Liver (tissue), 8 donors: ENCODE measurements at regions not wholly inside any gene's neighbourhood (a gene's known extent, or its start where the extent isn't known, plus 50 kb on each side); places are given as distances from the start of the nearest gene placed in this dataset.

Source experiments
- DNase-seq: peaks from one replicate; pipeline ENCODE4 v3.0.0-alpha.2; 2017; ENCODE audit warnings: low spot score
- H3K27ac ChIP-seq, 2 donors: one replicate each; pipeline ENCODE4 v1.7.0; 2013; ENCODE audit warnings: inconsistent platforms in 2 of 2, low read length in 2 of 2, control low read depth in 1 of 2, low read depth in 1 of 2, mild to moderate bottlenecking in 1 of 2
- H3K27me3 ChIP-seq, 4 donors: one replicate each; pipeline versions ENCODE4 v1.6.1 to v1.7.0; 2013; ENCODE audit warnings: low read length in 3 of 4, inconsistent platforms in 1 of 4, mild to moderate bottlenecking in 1 of 4, moderate library complexity in 1 of 4; ENCODE audit not compliant: control insufficient read depth in 4 of 4, insufficient read depth in 4 of 4
- H3K36me3 ChIP-seq, 4 donors: one replicate each; pipeline versions ENCODE4 v1.6.1 to v1.7.0; 2013; ENCODE audit warnings: low read length in 3 of 4, mild to moderate bottlenecking in 3 of 4, low read depth in 1 of 4, moderate library complexity in 1 of 4; ENCODE audit not compliant: control insufficient read depth in 4 of 4, insufficient read depth in 3 of 4
- H3K4me1 ChIP-seq, 4 donors: one replicate each; pipeline versions ENCODE4 v1.6.1 to v1.7.0; 2013; ENCODE audit warnings: low read length in 3 of 4, mild to moderate bottlenecking in 3 of 4, moderate library complexity in 1 of 4; ENCODE audit not compliant: control insufficient read depth in 4 of 4, insufficient read depth in 4 of 4
- H3K4me3 ChIP-seq, 3 donors: one replicate each; pipeline versions ENCODE4 v1.6.1 to v1.7.0; 2013; ENCODE audit warnings: low read length in 3 of 3, control low read depth in 1 of 3, low read depth in 1 of 3, mild to moderate bottlenecking in 1 of 3
- H3K9ac ChIP-seq, 2 donors: one replicate each; pipeline ENCODE4 v1.7.0; 2013; ENCODE audit warnings: low read length in 2 of 2, mild to moderate bottlenecking in 2 of 2, moderate library complexity in 2 of 2, control low read depth in 1 of 2, low read depth in 1 of 2
- H3K9me3 ChIP-seq, 4 donors: one replicate each; pipeline versions ENCODE4 v1.6.1 to v1.7.0; 2013; ENCODE audit warnings: low read length in 3 of 4; ENCODE audit not compliant: control insufficient read depth in 4 of 4
- ATF3 ChIP-seq: IDR thresholded peaks from 2 replicates; pipeline ENCODE4 v1.6.1; 2016; ENCODE audit warnings: antibody characterized with exemption
- CTCF ChIP-seq: fragments of 150-350 bp; IDR thresholded peaks from 2 replicates; pipeline ENCODE4 v1.5.1; 2017; ENCODE audit warnings: improper control_type of control experiment, low read depth, low read length; ENCODE audit not compliant: missing input control
- EGR1 ChIP-seq, 2 donors: IDR thresholded peaks; 2 replicates each; pipeline ENCODE4 v1.6.1; 2016 to 2018; ENCODE audit warnings: antibody characterized with exemption in 2 of 2, low read depth in 2 of 2
- FOXA1 ChIP-seq: IDR thresholded peaks from 2 replicates; pipeline ENCODE4 v1.6.1; 2016; ENCODE audit warnings: antibody characterized with exemption
- FOXA2 ChIP-seq: IDR thresholded peaks from 2 replicates; pipeline ENCODE4 v1.6.1; 2016; ENCODE audit warnings: antibody characterized with exemption
- GABPA ChIP-seq, 2 donors: IDR thresholded peaks in 1 of 2; conservative IDR thresholded peaks in 1 of 2; 2 replicates each; pipeline ENCODE4 v1.6.1; 2016; ENCODE audit warnings: antibody characterized with exemption in 2 of 2, mild to moderate bottlenecking in 1 of 2, moderate library complexity in 1 of 2
- HNF4A ChIP-seq, 2 donors: conservative IDR thresholded peaks; 2 replicates each; pipeline ENCODE4 v1.6.1; 2016; ENCODE audit warnings: antibody characterized with exemption in 2 of 2, mild to moderate bottlenecking in 2 of 2
- HNF4G ChIP-seq: IDR thresholded peaks from 2 replicates; pipeline ENCODE4 v1.6.1; 2016; ENCODE audit warnings: antibody characterized with exemption
- JUND ChIP-seq, 2 donors: IDR thresholded peaks; 2 replicates each; pipeline ENCODE4 v1.6.1; 2016; ENCODE audit warnings: antibody characterized with exemption in 2 of 2
- MAX ChIP-seq: IDR thresholded peaks from 2 replicates; pipeline ENCODE4 v1.6.1; 2016; ENCODE audit warnings: antibody characterized with exemption
- NR2F2 ChIP-seq: IDR thresholded peaks from 2 replicates; pipeline ENCODE4 v1.6.1; 2016; ENCODE audit warnings: antibody characterized with exemption
- RAD21 ChIP-seq, 2 donors: IDR thresholded peaks; 2 replicates each; pipeline ENCODE4 v1.6.1; 2016; ENCODE audit warnings: antibody characterized with exemption in 2 of 2, mild to moderate bottlenecking in 2 of 2
- REST ChIP-seq: IDR thresholded peaks from 2 replicates; pipeline ENCODE4 v1.6.1; 2016; ENCODE audit warnings: antibody characterized with exemption, mild to moderate bottlenecking
- RXRA ChIP-seq, 2 donors: IDR thresholded peaks; 2 replicates each; pipeline ENCODE4 v1.6.1; 2017 to 2018; ENCODE audit warnings: antibody characterized with exemption in 2 of 2, mild to moderate bottlenecking in 1 of 2
- SP1 ChIP-seq: IDR thresholded peaks from 2 replicates; pipeline ENCODE4 v1.6.1; 2018; ENCODE audit warnings: antibody characterized with exemption, mild to moderate bottlenecking
- TAF1 ChIP-seq: conservative IDR thresholded peaks from 2 replicates; pipeline ENCODE4 v1.6.1; 2016; ENCODE audit warnings: antibody characterized with exemption, mild to moderate bottlenecking
- YY1 ChIP-seq: IDR thresholded peaks from 2 replicates; pipeline ENCODE4 v1.6.1; 2016; ENCODE audit warnings: antibody characterized with exemption, mild to moderate bottlenecking
- ZBTB33 ChIP-seq: IDR thresholded peaks from 2 replicates; pipeline ENCODE4 v1.6.1; 2016; ENCODE audit warnings: antibody characterized with exemption
- WGBS: extraction: QIAGEN DNeasy Blood & Tissue Kit; methylation state at CpG from one replicate; pipeline ENCODE4 v1.1.7; 2013; 5-methylcytosine and 5-hydroxymethylcytosine counted together
- donor health status: healthy.
- donor health status: healthy.
- donor health status: healthy.
- donor health status: healthy.
- donor health status: healthy.

- Histone ChIP-seq H3K36me3 (no peaks in the 10 kb centered on the region), H3K4me3 (no peak overlapping the region), H3K27me3 (peaks cover 0 to 14% (median 2%) of the 10 kb centered on the region in 4 donors), H3K9ac (no peak overlapping the region), H3K9me3 (no peaks in the 10 kb centered on the region), H3K27ac (no peak overlapping the region), H3K4me1 (no peaks in the 10 kb centered on the region)
- TF ChIP-seq FOXA1 (no peak), HNF4A (conservative IDR thresholded peaks at IDR 0.05) (no peak), ZBTB33 (no peak), REST (no peak), RAD21 (IDR thresholded peaks at IDR 0.05) (no peak), MAX (no peak), SP1 (no peak), YY1 (no peak), GABPA (IDR thresholded peaks at IDR 0.05 in 1 of 2, conservative IDR thresholded peaks at IDR 0.05 in 1 of 2) (no peak), HNF4G (no peak), RXRA (IDR thresholded peaks at IDR 0.05) (no peak), NR2F2 (no peak), FOXA2 (no peak), CTCF (no peak), ATF3 (no peak), TAF1 (no peak), EGR1 (IDR thresholded peaks at IDR 0.05; ENCODE audit: low read depth in 2 of 2) (no peak), JUND (IDR thresholded peaks at IDR 0.05) (no peak)
- DNase-seq = no peak
- 75% methylated on average over 4 of the region's 4 CpGs for WGBS
Measured at GRCh38 chr20:41903586-41903985, 285.4 kb upstream of the CHD6 start.
